ENCODE measurements at regions not wholly inside any gene's neighbourhood (a gene's known extent, or its start where the extent isn't known, plus 50 kb on each side); places are given as distances from the start of the nearest gene placed in this dataset.
A peak's percentile ranks its signal among the peaks of the same experiment; 100 is the strongest.

GRCh38 chr14:34331728-34332623 lies 130.1 kb downstream of the SPTSSA start:
- H4K20me1 ChIP-seq (ENCODE audit: insufficient read depth, low read length): no peaks in the 10 kb centered on the region
- peak overlapping the region; percentile 98 for H2AFZ ChIP-seq (ENCODE audit: low read depth, low read length)
- H3K4me1 ChIP-seq (ENCODE audit: low read length): peaks cover 10% of the 10 kb centered on the region
- H3K79me2 ChIP-seq (ENCODE audit: low read length): no peaks in the 10 kb centered on the region
- H3K36me3 ChIP-seq (replicated peaks; ENCODE audit: low read depth, low read length): no peaks in the 10 kb centered on the region
- peak overlapping the region; percentile 76 for H3K4me2 ChIP-seq (ENCODE audit: low read length)
- H3K27me3 ChIP-seq (ENCODE audit: low read depth, low read length): no peaks in the 10 kb centered on the region
- TF ChIP-seq, protein P1, sequence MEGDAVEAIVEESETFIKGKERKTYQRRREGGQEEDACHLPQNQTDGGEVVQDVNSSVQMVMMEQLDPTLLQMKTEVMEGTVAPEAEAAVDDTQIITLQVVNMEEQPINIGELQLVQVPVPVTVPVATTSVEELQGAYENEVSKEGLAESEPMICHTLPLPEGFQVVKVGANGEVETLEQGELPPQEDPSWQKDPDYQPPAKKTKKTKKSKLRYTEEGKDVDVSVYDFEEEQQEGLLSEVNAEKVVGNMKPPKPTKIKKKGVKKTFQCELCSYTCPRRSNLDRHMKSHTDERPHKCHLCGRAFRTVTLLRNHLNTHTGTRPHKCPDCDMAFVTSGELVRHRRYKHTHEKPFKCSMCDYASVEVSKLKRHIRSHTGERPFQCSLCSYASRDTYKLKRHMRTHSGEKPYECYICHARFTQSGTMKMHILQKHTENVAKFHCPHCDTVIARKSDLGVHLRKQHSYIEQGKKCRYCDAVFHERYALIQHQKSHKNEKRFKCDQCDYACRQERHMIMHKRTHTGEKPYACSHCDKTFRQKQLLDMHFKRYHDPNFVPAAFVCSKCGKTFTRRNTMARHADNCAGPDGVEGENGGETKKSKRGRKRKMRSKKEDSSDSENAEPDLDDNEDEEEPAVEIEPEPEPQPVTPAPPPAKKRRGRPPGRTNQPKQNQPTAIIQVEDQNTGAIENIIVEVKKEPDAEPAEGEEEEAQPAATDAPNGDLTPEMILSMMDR (IDR thresholded peaks at IDR 0.05; ENCODE audit: low read depth, low read length): peak; percentile 84
- TF ChIP-seq EZH2phosphoT487 (IDR thresholded peaks at IDR 0.05; ENCODE audit: low read depth): no peak
- H3K4me3 ChIP-seq (ENCODE audit: low read length): peak overlapping the region; percentile 57
- peak overlapping the region; percentile 21; the same call in 1 of the 2 replicates for H3K27ac ChIP-seq (ENCODE audit: low read length)
- no peaks in the 10 kb centered on the region for H3K9me3 ChIP-seq (ENCODE audit: insufficient read depth, low read length)
- H3K9ac ChIP-seq (ENCODE audit: low read length): peak overlapping the region; percentile 47; the same call in 1 of the 2 replicates

- Histone ChIP-seq H2AFZ (ENCODE audit: low read depth, low read length) (no peak overlapping the region), H3K27ac (ENCODE audit: low read length) (no peak overlapping the region), H3K4me3 (ENCODE audit: low read length) (no peak overlapping the region), H3K27me3 (ENCODE audit: low read depth, low read length) (no peaks in the 10 kb centered on the region), H3K36me3 (replicated peaks; ENCODE audit: low read depth, low read length) (no peaks in the 10 kb centered on the region), H3K4me2 (ENCODE audit: low read length) (no peak overlapping the region), H3K9ac (ENCODE audit: low read length) (no peak overlapping the region), H4K20me1 (ENCODE audit: insufficient read depth, low read length) (no peaks in the 10 kb centered on the region), H3K4me1 (ENCODE audit: low read length) (peaks cover 10% of the 10 kb centered on the region), H3K9me3 (ENCODE audit: insufficient read depth, low read length) (no peaks in the 10 kb centered on the region), H3K79me2 (ENCODE audit: low read length) (no peaks in the 10 kb centered on the region)
- TF ChIP-seq, protein P1 (IDR thresholded peaks at IDR 0.05; ENCODE audit: low read depth, low read length): no peak
- no peak for TF ChIP-seq EZH2phosphoT487 (IDR thresholded peaks at IDR 0.05; ENCODE audit: low read depth)
Measured at GRCh38 chr14:34330846-34331245, 131.2 kb downstream of the SPTSSA start.

- Histone ChIP-seq H3K27me3 (ENCODE audit: low read depth, low read length) (no peaks in the 10 kb centered on the region), H2AFZ (ENCODE audit: low read depth, low read length) (no peak overlapping the region), H3K9ac (ENCODE audit: low read length) (no peak overlapping the region), H3K27ac (ENCODE audit: low read length) (no peak overlapping the region), H3K79me2 (ENCODE audit: low read length) (no peaks in the 10 kb centered on the region), H3K36me3 (replicated peaks; ENCODE audit: low read depth, low read length) (no peaks in the 10 kb centered on the region), H3K4me2 (ENCODE audit: low read length) (no peak overlapping the region), H3K9me3 (ENCODE audit: insufficient read depth, low read length) (no peaks in the 10 kb centered on the region), H4K20me1 (ENCODE audit: insufficient read depth, low read length) (no peaks in the 10 kb centered on the region), H3K4me1 (ENCODE audit: low read length) (peaks cover 10% of the 10 kb centered on the region), H3K4me3 (ENCODE audit: low read length) (no peak overlapping the region)
- no peak for TF ChIP-seq EZH2phosphoT487 (IDR thresholded peaks at IDR 0.05; ENCODE audit: low read depth)
- TF ChIP-seq, protein P1 (IDR thresholded peaks at IDR 0.05; ENCODE audit: low read depth, low read length): no peak
Measured at GRCh38 chr14:34329301-34329700, 132.7 kb downstream of the SPTSSA start.

DNA sequence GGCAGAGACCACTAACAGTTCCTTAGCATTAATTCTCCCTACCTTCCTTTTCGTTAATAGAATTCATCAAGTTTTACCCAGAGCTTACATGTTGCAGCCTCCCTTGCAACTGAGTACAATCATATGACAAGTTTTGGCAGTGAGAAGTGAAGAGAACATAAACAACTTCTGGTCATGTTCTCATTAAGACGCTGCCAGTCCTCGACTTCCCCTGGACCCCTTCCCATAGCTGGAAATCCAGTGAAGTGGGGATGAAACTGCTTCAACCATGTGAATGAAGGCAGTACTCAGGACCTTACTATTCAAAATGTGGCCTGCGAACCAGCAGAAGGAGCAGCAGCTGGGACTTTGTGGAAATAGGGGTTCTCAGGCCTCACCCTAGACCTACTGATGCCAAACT lies 133.9 kb downstream of the SPTSSA start:
- Histone ChIP-seq H3K9ac (ENCODE audit: low read length) (no peak overlapping the region), H3K27ac (ENCODE audit: low read length) (no peak overlapping the region), H2AFZ (ENCODE audit: low read depth, low read length) (no peak overlapping the region), H3K4me3 (ENCODE audit: low read length) (no peak overlapping the region), H3K4me2 (ENCODE audit: low read length) (no peak overlapping the region), H3K9me3 (ENCODE audit: insufficient read depth, low read length) (no peaks in the 10 kb centered on the region), H3K36me3 (replicated peaks; ENCODE audit: low read depth, low read length) (no peaks in the 10 kb centered on the region), H4K20me1 (ENCODE audit: insufficient read depth, low read length) (no peaks in the 10 kb centered on the region), H3K4me1 (ENCODE audit: low read length) (peaks cover 10% of the 10 kb centered on the region), H3K79me2 (ENCODE audit: low read length) (no peaks in the 10 kb centered on the region), H3K27me3 (ENCODE audit: low read depth, low read length) (no peaks in the 10 kb centered on the region)
- TF ChIP-seq, protein P1 (IDR thresholded peaks at IDR 0.05; ENCODE audit: low read depth, low read length): no peak
- no peak for TF ChIP-seq EZH2phosphoT487 (IDR thresholded peaks at IDR 0.05; ENCODE audit: low read depth)

All from OCI-LY3 (cell line).